ENCODE measurements at regions not wholly inside any gene's neighbourhood (a gene's known extent, or its start where the extent isn't known, plus 50 kb on each side); places are given as distances from the start of the nearest gene placed in this dataset.
"Not testable (repeated sequence)": the region's sequence is repeated elsewhere in the genome, so short reads cannot be mapped to it uniquely, and the experiment has no call there.

- TF ChIP-seq CTCF (IDR thresholded peaks at IDR 0.05; ENCODE audit: control insufficient read depth, insufficient read depth, low read depth, low read length, missing control alignments) = peak; percentile 46
- H3K4me3 ChIP-seq (ENCODE audit: control insufficient read depth, low read depth, low read length) = no peak overlapping the region
- DNase-seq (ENCODE audit: low read depth) = no peak
These were observed 127.2 kb upstream of the ATF7IP start for GRCh38 chr12:14238221-14238792.

DNA sequence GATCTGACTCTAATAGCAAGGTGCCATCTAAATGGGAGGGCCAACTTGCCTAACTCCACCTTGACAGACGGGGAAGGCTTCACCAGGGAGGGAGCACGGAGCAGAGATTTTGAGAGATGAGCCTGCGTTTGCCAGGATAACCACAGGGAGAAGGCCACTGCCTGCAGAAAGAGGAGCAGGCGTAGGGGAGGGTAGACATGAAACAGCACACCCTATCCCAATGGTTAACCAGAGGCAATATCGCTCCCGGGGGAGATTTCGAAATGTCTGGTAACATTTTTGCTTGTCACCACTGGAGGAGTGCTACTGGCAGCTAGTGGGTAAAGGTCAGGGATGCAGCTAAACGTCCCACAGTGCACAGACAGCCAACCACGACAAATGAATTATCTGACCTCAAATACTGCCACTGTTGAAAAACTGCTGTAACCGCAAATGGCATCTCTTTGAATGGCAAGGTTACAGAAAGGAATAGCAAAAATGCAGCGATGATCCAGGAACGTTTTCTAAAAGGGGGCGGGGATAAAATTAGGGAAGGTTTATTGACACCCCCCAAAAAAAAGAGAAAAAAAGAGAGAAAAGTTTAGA lies 126.0 kb upstream of the ATF7IP start:
- no peak for DNase-seq (ENCODE audit: low read depth)
- H3K4me3 ChIP-seq (ENCODE audit: control insufficient read depth, low read depth, low read length) = no peak overlapping the region

DNA sequence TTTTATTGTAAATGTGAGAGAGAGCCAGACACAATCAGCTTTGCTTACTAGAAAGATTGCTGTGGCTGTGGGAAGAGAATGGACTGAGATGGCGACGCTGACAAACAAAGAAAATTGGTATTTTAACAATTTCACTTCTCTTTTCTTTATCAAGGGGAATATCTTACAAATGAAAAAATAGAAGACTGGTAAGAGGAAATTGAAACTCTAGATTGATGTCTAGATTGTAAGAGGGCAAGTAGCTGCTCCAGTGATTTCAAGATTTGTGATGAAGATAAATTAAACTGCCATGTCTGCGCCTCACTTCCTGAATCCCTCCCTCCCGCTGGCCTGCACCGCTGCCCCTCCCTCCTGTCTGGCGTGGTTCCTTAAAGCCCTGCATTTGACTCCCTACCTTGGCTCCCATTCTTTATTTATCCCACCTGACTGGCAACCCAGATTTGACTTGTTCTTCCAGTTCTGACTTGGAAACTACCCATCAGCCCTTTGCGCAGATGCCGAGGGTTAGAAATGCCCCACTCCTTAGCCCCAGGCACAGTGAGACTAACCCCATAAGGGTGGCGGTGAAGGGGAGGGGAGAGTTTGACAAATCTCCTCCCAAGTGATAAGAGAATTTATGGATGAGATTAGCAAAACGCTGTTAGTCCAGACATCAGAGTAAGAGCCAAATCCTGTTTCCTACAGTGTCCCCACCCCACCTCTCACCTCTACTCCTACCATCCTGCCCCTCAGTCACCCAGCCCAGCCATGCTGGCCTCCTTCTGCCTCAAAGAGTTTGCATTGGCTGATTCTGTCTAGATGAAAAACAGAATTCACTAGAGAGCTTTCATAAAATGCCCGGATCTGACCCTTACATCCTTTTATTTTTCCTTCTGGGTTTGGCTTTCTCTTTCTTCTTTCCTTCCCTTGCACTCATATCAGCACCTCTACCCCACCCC lies 125.3 kb upstream of the ATF7IP start:
- no peak for DNase-seq (ENCODE audit: low read depth)

More for the DNA sequence above, 126.0 kb upstream of the ATF7IP start:
- TF ChIP-seq CTCF (IDR thresholded peaks at IDR 0.05; ENCODE audit: control insufficient read depth, insufficient read depth, low read depth, low read length, missing control alignments) = no peak

DNA sequence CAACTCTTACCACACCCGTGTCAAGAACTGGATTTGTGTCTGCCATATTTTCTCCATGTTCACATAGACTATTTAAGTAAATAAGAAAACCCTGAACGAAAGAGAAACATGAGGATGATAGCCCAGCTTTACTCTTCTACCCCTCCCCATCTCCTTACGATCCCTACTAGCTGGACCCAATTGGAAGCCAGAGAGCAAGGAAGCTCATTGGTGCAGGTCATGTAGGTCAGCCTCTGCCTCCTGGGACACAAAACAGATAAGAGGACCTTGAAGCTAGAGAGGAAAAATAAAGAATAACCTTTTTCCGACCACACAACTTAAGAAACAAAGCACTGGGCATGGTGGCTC lies 124.6 kb upstream of the ATF7IP start:
- H3K4me3 ChIP-seq (ENCODE audit: control insufficient read depth, low read depth, low read length) = no peak overlapping the region
- DNase-seq (ENCODE audit: low read depth) = no peak
- TF ChIP-seq CTCF (IDR thresholded peaks at IDR 0.05; ENCODE audit: control insufficient read depth, insufficient read depth, low read depth, low read length, missing control alignments) = no peak

More for the DNA sequence above, 125.3 kb upstream of the ATF7IP start:
- no peak for TF ChIP-seq CTCF (IDR thresholded peaks at IDR 0.05; ENCODE audit: control insufficient read depth, insufficient read depth, low read depth, low read length, missing control alignments)
- no peak overlapping the region for H3K4me3 ChIP-seq (ENCODE audit: control insufficient read depth, low read depth, low read length)

DNA sequence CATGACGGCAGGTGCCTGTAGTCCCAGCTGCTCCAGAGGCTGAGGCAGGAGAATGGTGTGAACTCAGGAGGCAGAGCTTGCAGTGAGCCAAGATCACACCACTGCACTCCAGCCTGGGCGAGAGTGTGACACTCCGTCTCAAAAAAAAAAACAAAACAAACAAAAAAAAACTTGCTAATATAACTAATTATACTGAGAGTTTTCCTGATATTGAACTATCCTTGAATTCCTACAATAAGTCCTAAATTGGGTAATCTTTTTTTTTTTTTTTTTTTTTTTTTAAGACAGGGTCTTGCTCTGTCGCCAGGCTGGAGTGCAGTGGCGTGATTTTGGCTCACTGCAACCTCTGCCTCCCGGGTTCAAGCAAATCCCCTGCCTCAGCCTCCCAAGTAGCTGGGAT lies 122.7 kb upstream of the ATF7IP start:
- H3K4me3 ChIP-seq (ENCODE audit: control insufficient read depth, low read depth, low read length); DNase-seq (ENCODE audit: low read depth): not testable (repeated sequence)

DNA sequence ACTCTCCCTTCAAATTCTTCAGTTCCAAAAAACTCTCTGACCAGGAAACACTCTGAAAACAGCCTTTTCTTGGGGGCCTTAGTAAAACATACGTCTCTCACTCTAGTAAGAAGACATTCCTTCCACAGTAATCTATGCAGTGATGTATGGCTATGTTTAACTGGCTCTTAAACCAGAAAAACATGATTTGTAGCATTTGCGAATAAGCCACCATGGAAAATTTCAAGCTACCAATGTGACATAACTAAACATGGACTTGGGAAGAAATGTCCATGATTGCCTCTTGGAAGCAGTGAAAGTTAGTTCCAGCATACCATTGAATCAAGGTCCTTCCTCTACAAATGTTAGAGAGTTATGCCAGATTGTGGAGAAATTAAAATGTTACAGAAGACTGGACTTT lies 121.5 kb upstream of the ATF7IP start:
- no peak for DNase-seq (ENCODE audit: low read depth)
- TF ChIP-seq CTCF (IDR thresholded peaks at IDR 0.05; ENCODE audit: control insufficient read depth, insufficient read depth, low read depth, low read length, missing control alignments) = no peak
- no peak overlapping the region for H3K4me3 ChIP-seq (ENCODE audit: control insufficient read depth, low read depth, low read length)

Data from AG09309 (cell line).